DOHH2 (cell line): ENCODE measurements at regions not wholly inside any gene's neighbourhood (a gene's known extent, or its start where the extent isn't known, plus 50 kb on each side); places are given as distances from the start of the nearest gene placed in this dataset.

Experiments used
- H3F3A ChIP-seq: fragments of 200-600 bp; sonication (generic), shearing (Covaris generic); 2 replicates; pipeline ENCODE4 v1.6.0; 2016; ENCODE audit warnings: antibody characterized with exemption, mild to moderate bottlenecking; ENCODE audit not compliant: control insufficient read depth, insufficient read depth
- H3K27ac ChIP-seq: fragments of 200-600 bp; sonication (generic); 2 replicates; pipeline ENCODE4 v1.5.1; 2014; ENCODE audit warnings: low read depth, mild to moderate bottlenecking, low read length, moderate library complexity
- H3K27me3 ChIP-seq: fragments of 200-600 bp; sonication (generic); 2 replicates; pipeline ENCODE4 v1.6.1; 2014; ENCODE audit warnings: mild to moderate bottlenecking, low read length, mixed read lengths; ENCODE audit not compliant: control insufficient read depth
- H3K36me3 ChIP-seq: fragments of 200-600 bp; sonication (generic); 2 replicates; pipeline ENCODE4 v1.6.1; 2014; ENCODE audit warnings: mild to moderate bottlenecking, low read length, moderate library complexity, mixed read lengths; ENCODE audit not compliant: control insufficient read depth
- H3K4me1 ChIP-seq: fragments of 200-600 bp; sonication (generic); 2 replicates; pipeline ENCODE4 v1.6.1; 2014; ENCODE audit warnings: mild to moderate bottlenecking, low read length, mixed read lengths; ENCODE audit not compliant: control insufficient read depth
- H3K4me2 ChIP-seq: fragments of 200-600 bp; sonication (generic); 2 replicates; pipeline ENCODE4 v1.6.0; 2014; ENCODE audit warnings: mild to moderate bottlenecking, low read length, moderate library complexity
- H3K4me3 ChIP-seq: fragments of 200-600 bp; sonication (generic); 2 replicates; pipeline ENCODE4 v1.5.1; 2014; ENCODE audit warnings: mild to moderate bottlenecking, low read length, mixed read lengths
- H3K79me2 ChIP-seq: fragments of 200-600 bp; sonication (generic); 2 replicates; pipeline ENCODE4 v1.6.1; 2014; ENCODE audit warnings: mild to moderate bottlenecking, low read length, mixed read lengths; ENCODE audit not compliant: control insufficient read depth
- H3K9me2 ChIP-seq: fragments of 200-600 bp; sonication (generic); replicated peaks from 2 replicates; pipeline ENCODE4 v1.6.1; 2014; ENCODE audit warnings: mild to moderate bottlenecking, low read length, mixed read lengths; ENCODE audit not compliant: control insufficient read depth
- H3K9me3 ChIP-seq: fragments of 200-600 bp; sonication (generic); 2 replicates; pipeline ENCODE4 v1.6.1; 2014; ENCODE audit warnings: antibody characterized with exemption, low read length, mixed read lengths; ENCODE audit not compliant: control insufficient read depth, insufficient read depth
- H4K20me1 ChIP-seq: fragments of 200-600 bp; sonication (generic); 2 replicates; pipeline ENCODE4 v1.6.0; 2014; ENCODE audit warnings: low read depth, mild to moderate bottlenecking, antibody characterized with exemption, low read length, moderate library complexity; ENCODE audit not compliant: control insufficient read depth, insufficient read depth
- EZH2phosphoT487 ChIP-seq: fragments of 200-600 bp; sonication (generic); IDR thresholded peaks from 2 replicates; pipeline ENCODE4 v1.6.1; 2017; ENCODE audit warnings: borderline replicate concordance, mild to moderate bottlenecking, antibody characterized with exemption, low read length, moderate library complexity, mixed read lengths
- TF ChIP-seq, protein P1 (sequence below): fragments of 200-600 bp; sonication (generic); IDR thresholded peaks from one replicate; pipeline ENCODE4 v1.5.1; 2014; ENCODE audit warnings: antibody characterized with exemption, mild to moderate bottlenecking, low read depth, low read length; ENCODE audit not compliant: poor library complexity, severe bottlenecking

- Histone ChIP-seq H3K36me3 (no peaks in the 10 kb centered on the region), H3K4me3 (no peak overlapping the region), H3K9me3 (no peaks in the 10 kb centered on the region), H3F3A (no peaks in the 10 kb centered on the region), H4K20me1 (no peaks in the 10 kb centered on the region), H3K4me1 (no peaks in the 10 kb centered on the region), H3K79me2 (no peaks in the 10 kb centered on the region), H3K27me3 (peaks cover 3% of the 10 kb centered on the region; the same call in 1 of the 2 replicates), H3K27ac (no peak overlapping the region), H3K9me2 (no peaks in the 10 kb centered on the region), H3K4me2 (no peak overlapping the region)
- TF ChIP-seq, protein P1, sequence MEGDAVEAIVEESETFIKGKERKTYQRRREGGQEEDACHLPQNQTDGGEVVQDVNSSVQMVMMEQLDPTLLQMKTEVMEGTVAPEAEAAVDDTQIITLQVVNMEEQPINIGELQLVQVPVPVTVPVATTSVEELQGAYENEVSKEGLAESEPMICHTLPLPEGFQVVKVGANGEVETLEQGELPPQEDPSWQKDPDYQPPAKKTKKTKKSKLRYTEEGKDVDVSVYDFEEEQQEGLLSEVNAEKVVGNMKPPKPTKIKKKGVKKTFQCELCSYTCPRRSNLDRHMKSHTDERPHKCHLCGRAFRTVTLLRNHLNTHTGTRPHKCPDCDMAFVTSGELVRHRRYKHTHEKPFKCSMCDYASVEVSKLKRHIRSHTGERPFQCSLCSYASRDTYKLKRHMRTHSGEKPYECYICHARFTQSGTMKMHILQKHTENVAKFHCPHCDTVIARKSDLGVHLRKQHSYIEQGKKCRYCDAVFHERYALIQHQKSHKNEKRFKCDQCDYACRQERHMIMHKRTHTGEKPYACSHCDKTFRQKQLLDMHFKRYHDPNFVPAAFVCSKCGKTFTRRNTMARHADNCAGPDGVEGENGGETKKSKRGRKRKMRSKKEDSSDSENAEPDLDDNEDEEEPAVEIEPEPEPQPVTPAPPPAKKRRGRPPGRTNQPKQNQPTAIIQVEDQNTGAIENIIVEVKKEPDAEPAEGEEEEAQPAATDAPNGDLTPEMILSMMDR: no peak
- no peak for TF ChIP-seq EZH2phosphoT487
Measured at GRCh38 chr21:32100423-32100822, 178.4 kb downstream of the MIS18A start.

DNA sequence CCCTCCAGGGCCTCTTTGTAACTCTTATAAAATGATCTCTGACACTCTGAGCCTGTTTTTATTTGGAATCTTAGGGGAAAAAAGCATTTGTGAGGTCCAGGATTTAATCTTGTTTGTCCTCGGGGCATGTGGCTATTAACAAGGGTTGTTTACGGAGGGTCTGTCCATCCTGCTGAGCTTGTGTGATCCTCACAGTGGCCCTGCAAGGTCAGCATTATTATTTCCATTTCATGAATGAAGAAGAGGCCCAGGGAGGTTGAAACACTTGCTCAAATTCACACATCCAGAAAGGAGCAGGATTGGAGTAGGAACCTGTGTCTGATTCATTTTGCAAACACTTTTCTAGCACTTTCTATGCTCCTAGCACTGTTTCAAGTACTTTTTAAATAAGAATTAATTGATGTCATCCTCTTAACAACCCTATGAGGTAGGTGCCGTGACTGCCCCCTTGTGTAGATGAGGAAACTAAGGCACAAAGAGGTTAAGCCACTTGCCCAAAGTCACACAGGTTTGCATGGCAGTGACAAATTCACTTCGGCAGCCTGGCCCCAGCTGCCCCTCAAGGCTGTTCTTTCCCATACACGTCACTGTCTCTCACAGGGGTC, 178.9 kb downstream of the MIS18A start:
- Histone ChIP-seq H3K4me3 (no peak overlapping the region), H3K27me3 (peaks cover 3% of the 10 kb centered on the region; the same call in 1 of the 2 replicates), H3K4me1 (no peaks in the 10 kb centered on the region), H3K9me2 (no peaks in the 10 kb centered on the region), H3F3A (no peaks in the 10 kb centered on the region), H3K4me2 (no peak overlapping the region), H3K79me2 (no peaks in the 10 kb centered on the region), H3K9me3 (no peaks in the 10 kb centered on the region), H4K20me1 (no peaks in the 10 kb centered on the region), H3K36me3 (no peaks in the 10 kb centered on the region), H3K27ac (no peak overlapping the region)
- TF ChIP-seq, protein P1: peak; percentile 18
- no peak for TF ChIP-seq EZH2phosphoT487

DNA sequence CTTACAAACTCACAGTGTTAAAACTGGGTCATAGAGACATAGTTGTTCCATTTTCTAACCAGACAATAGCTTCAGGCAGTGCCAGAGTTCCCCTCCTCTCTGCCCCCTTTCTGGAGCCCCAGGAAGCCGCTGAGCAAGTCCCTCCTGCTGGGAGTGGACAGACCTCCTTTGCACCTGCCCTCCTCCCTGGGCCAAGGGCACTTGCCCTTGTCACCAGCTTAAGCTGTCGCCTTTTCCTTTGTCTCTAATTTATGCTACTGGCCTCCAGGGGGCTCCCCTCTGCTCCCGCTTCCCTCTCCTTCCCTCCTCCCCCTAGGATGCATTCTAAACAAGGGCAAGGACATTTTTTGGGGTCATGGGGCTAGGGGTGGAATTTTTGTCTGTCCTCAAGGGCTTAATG, 182.4 kb downstream of the MIS18A start:
- Histone ChIP-seq H4K20me1 (no peaks in the 10 kb centered on the region), H3K36me3 (no peaks in the 10 kb centered on the region), H3F3A (no peaks in the 10 kb centered on the region), H3K4me2 (no peak overlapping the region), H3K4me3 (no peak overlapping the region), H3K27ac (no peak overlapping the region), H3K27me3 (peaks cover 2% of the 10 kb centered on the region; the same call in 1 of the 2 replicates), H3K4me1 (no peaks in the 10 kb centered on the region), H3K9me2 (no peaks in the 10 kb centered on the region), H3K79me2 (no peaks in the 10 kb centered on the region), H3K9me3 (no peaks in the 10 kb centered on the region)
- TF ChIP-seq, protein P1: peak; percentile 77
- no peak for TF ChIP-seq EZH2phosphoT487
